C4-2B (cell line): ENCODE measurements at regions not wholly inside any gene's neighbourhood (a gene's known extent, or its start where the extent isn't known, plus 50 kb on each side); places are given as distances from the start of the nearest gene placed in this dataset.
A peak's percentile ranks its signal among the peaks of the same experiment; 100 is the strongest.

Experiments
- ZFX ChIP-seq: fragments of 450-650 bp; IDR thresholded peaks from 2 replicates; pipeline ENCODE4 v1.6.1; 2017
- TF ChIP-seq, protein P1 (sequence below): fragments of 450-650 bp; conservative IDR thresholded peaks from 2 replicates; pipeline ENCODE4 v1.5.1; 2017; ENCODE audit warnings: mild to moderate bottlenecking

DNA sequence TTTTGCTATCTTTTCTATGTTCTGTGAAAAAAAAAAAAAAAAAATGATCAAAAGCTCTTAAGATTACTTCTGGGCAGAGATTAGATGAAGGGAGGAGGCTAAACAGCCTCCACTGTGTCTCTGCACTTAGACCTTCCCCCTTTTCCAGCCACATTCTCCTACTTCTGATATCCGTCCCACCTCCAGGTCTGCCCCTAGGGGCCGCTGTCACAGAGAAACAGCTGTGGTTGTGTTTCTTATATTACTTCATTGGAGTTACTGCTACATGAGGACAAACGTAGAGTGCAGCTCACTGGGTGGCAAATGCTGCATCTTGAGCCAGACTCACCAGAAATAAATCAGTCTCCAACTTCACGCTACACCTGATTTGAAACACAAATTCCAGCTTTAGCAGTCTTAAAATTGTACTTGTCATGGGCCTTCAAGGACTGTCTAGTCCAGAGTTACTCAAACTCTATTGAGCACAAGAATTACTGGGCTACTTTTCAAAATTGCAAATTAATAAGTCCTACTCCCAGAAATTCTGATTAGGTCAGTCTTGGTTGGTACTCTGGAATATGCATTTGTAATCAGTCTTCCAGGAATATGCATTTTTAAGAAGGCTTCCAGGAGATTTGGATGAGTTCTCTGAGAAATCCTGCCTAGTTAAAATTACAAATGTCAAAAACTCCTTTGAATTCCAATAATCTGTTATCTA, 125.2 kb upstream of the PTBP2 start:
- TF ChIP-seq, protein P1, sequence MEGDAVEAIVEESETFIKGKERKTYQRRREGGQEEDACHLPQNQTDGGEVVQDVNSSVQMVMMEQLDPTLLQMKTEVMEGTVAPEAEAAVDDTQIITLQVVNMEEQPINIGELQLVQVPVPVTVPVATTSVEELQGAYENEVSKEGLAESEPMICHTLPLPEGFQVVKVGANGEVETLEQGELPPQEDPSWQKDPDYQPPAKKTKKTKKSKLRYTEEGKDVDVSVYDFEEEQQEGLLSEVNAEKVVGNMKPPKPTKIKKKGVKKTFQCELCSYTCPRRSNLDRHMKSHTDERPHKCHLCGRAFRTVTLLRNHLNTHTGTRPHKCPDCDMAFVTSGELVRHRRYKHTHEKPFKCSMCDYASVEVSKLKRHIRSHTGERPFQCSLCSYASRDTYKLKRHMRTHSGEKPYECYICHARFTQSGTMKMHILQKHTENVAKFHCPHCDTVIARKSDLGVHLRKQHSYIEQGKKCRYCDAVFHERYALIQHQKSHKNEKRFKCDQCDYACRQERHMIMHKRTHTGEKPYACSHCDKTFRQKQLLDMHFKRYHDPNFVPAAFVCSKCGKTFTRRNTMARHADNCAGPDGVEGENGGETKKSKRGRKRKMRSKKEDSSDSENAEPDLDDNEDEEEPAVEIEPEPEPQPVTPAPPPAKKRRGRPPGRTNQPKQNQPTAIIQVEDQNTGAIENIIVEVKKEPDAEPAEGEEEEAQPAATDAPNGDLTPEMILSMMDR, result peak; percentile 70
- no peak for TF ChIP-seq ZFX
